ENCODE measurements at regions not wholly inside any gene's neighbourhood (a gene's known extent, or its start where the extent isn't known, plus 50 kb on each side); places are given as distances from the start of the nearest gene placed in this dataset.

GRCh38 chr18:71797554-71797953, 746.6 kb downstream of the CBLN2 start:
- Histone ChIP-seq H3K27me3 (no peaks in the 10 kb centered on the region), H3K4me1 (no peaks in the 10 kb centered on the region), H3K27ac (no peak overlapping the region), H3K9me3 (no peaks in the 10 kb centered on the region), H3K36me3 (no peaks in the 10 kb centered on the region), H3K4me3 (no peak overlapping the region)
- DNase-seq (ENCODE audit: low spot score in 2 of 2), result no peak
- TF ChIP-seq POLR2A (IDR thresholded peaks at IDR 0.05), result no peak
- TF ChIP-seq CTCF (IDR thresholded peaks at IDR 0.05), result no peak
- no peak for TF ChIP-seq EP300 (IDR thresholded peaks at IDR 0.05)
- 85% methylated on average over 7 of the region's 7 CpGs for WGBS, 2 donors

GRCh38 chr18:71784777-71785176, 759.4 kb downstream of the CBLN2 start:
- DNase-seq (ENCODE audit: low spot score in 2 of 2), result no peak
- WGBS, 2 donors, result 77 to 79% methylated on average over 4 of the region's 4 CpGs
- Histone ChIP-seq H3K27me3 (no peaks in the 10 kb centered on the region), H3K27ac (no peak overlapping the region), H3K4me1 (no peaks in the 10 kb centered on the region), H3K36me3 (no peaks in the 10 kb centered on the region), H3K4me3 (no peak overlapping the region), H3K9me3 (no peaks in the 10 kb centered on the region)
- no peak for TF ChIP-seq POLR2A (IDR thresholded peaks at IDR 0.05)
- no peak for TF ChIP-seq EP300 (IDR thresholded peaks at IDR 0.05)
- TF ChIP-seq CTCF (IDR thresholded peaks at IDR 0.05), result no peak

- WGBS, 2 donors, result 70 to 76% methylated on average over 5 of the region's 5 CpGs
- DNase-seq (ENCODE audit: low spot score in 2 of 2), result no peak
- no peak overlapping the region for H3K27ac ChIP-seq
- no peak for TF ChIP-seq CTCF (IDR thresholded peaks at IDR 0.05)
- TF ChIP-seq EP300 (IDR thresholded peaks at IDR 0.05), result no peak
- TF ChIP-seq POLR2A (IDR thresholded peaks at IDR 0.05), result no peak
- H3K27me3 ChIP-seq, result no peaks in the 10 kb centered on the region
- H3K9me3 ChIP-seq, result peaks cover 0 to 3% (median 0%) of the 10 kb centered on the region in 4 donors
- H3K4me1 ChIP-seq, result no peaks in the 10 kb centered on the region
- H3K36me3 ChIP-seq, result no peaks in the 10 kb centered on the region
- no peak overlapping the region for H3K4me3 ChIP-seq
Observed at GRCh38 chr18:71760541-71760940, 783.6 kb downstream of the CBLN2 start.

- TF ChIP-seq EP300 (IDR thresholded peaks at IDR 0.05) (no peak), POLR2A (IDR thresholded peaks at IDR 0.05) (no peak), CTCF (IDR thresholded peaks at IDR 0.05) (no peak)
- DNase-seq (ENCODE audit: low spot score in 2 of 2), result no peak
- Histone ChIP-seq H3K36me3 (no peaks in the 10 kb centered on the region), H3K27me3 (no peaks in the 10 kb centered on the region), H3K4me1 (no peaks in the 10 kb centered on the region), H3K27ac (no peak overlapping the region), H3K4me3 (no peak overlapping the region), H3K9me3 (peaks cover 0 to 3% (median 0%) of the 10 kb centered on the region in 4 donors)
- 85 to 88% methylated on average over 1 of the region's 1 CpG for WGBS, 2 donors
Observed at GRCh38 chr18:71754246-71754645, 789.9 kb downstream of the CBLN2 start.

GRCh38 chr18:71743634-71744033, 800.5 kb downstream of the CBLN2 start:
- TF ChIP-seq EP300 (IDR thresholded peaks at IDR 0.05), result no peak
- H3K27me3 ChIP-seq, result no peaks in the 10 kb centered on the region
- H3K36me3 ChIP-seq, result no peaks in the 10 kb centered on the region
- H3K9me3 ChIP-seq, result peaks cover 0 to 5% (median 1%) of the 10 kb centered on the region in 4 donors
- 78 to 81% methylated on average over 4 of the region's 4 CpGs for WGBS, 2 donors
- no peak overlapping the region for H3K4me3 ChIP-seq
- no peak overlapping the region for H3K27ac ChIP-seq
- H3K4me1 ChIP-seq, result no peaks in the 10 kb centered on the region
- DNase-seq (ENCODE audit: low spot score in 2 of 2), result no peak

- TF ChIP-seq EP300 (IDR thresholded peaks at IDR 0.05) (no peak), CTCF (IDR thresholded peaks at IDR 0.05) (no peak), POLR2A (IDR thresholded peaks at IDR 0.05) (no peak)
- H3K4me1 ChIP-seq, result no peaks in the 10 kb centered on the region
- H3K9me3 ChIP-seq, result no peaks in the 10 kb centered on the region
- no peaks in the 10 kb centered on the region for H3K36me3 ChIP-seq
- WGBS, 2 donors, result 84 to 90% methylated on average over 2 of the region's 2 CpGs
- no peak for DNase-seq (ENCODE audit: low spot score in 2 of 2)
- H3K27me3 ChIP-seq, result no peaks in the 10 kb centered on the region
- H3K4me3 ChIP-seq, result no peak overlapping the region
- H3K27ac ChIP-seq, result no peak overlapping the region
Observed at GRCh38 chr18:71729611-71730010, 814.5 kb downstream of the CBLN2 start.

Data from tibial nerve (tissue), 4 donors.